Breast epithelium (tissue), 3 donors: ENCODE measurements at regions not wholly inside any gene's neighbourhood (a gene's known extent, or its start where the extent isn't known, plus 50 kb on each side); places are given as distances from the start of the nearest gene placed in this dataset.

Experiments
- POLR2A ChIP-seq: fragments of 450-650 bp; IDR thresholded peaks from one replicate; pipeline ENCODE4 v1.6.1; 2016; ENCODE audit warnings: antibody characterized with exemption, mild to moderate bottlenecking, moderate library complexity
- TF ChIP-seq, protein P1 (sequence below), 3 donors: fragments of 450-650 bp; IDR thresholded peaks; one replicate each; pipeline ENCODE4 v1.5.1; 2016 to 2017; ENCODE audit warnings: antibody characterized with exemption in 3 of 3, mild to moderate bottlenecking in 3 of 3, moderate library complexity in 3 of 3

- TF ChIP-seq, protein P1, sequence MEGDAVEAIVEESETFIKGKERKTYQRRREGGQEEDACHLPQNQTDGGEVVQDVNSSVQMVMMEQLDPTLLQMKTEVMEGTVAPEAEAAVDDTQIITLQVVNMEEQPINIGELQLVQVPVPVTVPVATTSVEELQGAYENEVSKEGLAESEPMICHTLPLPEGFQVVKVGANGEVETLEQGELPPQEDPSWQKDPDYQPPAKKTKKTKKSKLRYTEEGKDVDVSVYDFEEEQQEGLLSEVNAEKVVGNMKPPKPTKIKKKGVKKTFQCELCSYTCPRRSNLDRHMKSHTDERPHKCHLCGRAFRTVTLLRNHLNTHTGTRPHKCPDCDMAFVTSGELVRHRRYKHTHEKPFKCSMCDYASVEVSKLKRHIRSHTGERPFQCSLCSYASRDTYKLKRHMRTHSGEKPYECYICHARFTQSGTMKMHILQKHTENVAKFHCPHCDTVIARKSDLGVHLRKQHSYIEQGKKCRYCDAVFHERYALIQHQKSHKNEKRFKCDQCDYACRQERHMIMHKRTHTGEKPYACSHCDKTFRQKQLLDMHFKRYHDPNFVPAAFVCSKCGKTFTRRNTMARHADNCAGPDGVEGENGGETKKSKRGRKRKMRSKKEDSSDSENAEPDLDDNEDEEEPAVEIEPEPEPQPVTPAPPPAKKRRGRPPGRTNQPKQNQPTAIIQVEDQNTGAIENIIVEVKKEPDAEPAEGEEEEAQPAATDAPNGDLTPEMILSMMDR (IDR thresholded peaks at IDR 0.05): no peak
- no peak for TF ChIP-seq POLR2A
These were observed 285.5 kb upstream of the SLC24A2 start for GRCh38 chr9:20074291-20074690.
